ENCODE measurements at regions not wholly inside any gene's neighbourhood (a gene's known extent, or its start where the extent isn't known, plus 50 kb on each side); places are given as distances from the start of the nearest gene placed in this dataset.
"Not testable (repeated sequence)": the region's sequence is repeated elsewhere in the genome, so short reads cannot be mapped to it uniquely, and the experiment has no call there.

GRCh38 chr1:38493306-38493705 lies 366.3 kb downstream of the RRAGC start:
- TF ChIP-seq, protein P1, sequence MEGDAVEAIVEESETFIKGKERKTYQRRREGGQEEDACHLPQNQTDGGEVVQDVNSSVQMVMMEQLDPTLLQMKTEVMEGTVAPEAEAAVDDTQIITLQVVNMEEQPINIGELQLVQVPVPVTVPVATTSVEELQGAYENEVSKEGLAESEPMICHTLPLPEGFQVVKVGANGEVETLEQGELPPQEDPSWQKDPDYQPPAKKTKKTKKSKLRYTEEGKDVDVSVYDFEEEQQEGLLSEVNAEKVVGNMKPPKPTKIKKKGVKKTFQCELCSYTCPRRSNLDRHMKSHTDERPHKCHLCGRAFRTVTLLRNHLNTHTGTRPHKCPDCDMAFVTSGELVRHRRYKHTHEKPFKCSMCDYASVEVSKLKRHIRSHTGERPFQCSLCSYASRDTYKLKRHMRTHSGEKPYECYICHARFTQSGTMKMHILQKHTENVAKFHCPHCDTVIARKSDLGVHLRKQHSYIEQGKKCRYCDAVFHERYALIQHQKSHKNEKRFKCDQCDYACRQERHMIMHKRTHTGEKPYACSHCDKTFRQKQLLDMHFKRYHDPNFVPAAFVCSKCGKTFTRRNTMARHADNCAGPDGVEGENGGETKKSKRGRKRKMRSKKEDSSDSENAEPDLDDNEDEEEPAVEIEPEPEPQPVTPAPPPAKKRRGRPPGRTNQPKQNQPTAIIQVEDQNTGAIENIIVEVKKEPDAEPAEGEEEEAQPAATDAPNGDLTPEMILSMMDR (conservative IDR thresholded peaks at IDR 0.05; ENCODE audit: low read depth in 2 of 2), result not testable (repeated sequence)
- TF ChIP-seq, protein P2, sequence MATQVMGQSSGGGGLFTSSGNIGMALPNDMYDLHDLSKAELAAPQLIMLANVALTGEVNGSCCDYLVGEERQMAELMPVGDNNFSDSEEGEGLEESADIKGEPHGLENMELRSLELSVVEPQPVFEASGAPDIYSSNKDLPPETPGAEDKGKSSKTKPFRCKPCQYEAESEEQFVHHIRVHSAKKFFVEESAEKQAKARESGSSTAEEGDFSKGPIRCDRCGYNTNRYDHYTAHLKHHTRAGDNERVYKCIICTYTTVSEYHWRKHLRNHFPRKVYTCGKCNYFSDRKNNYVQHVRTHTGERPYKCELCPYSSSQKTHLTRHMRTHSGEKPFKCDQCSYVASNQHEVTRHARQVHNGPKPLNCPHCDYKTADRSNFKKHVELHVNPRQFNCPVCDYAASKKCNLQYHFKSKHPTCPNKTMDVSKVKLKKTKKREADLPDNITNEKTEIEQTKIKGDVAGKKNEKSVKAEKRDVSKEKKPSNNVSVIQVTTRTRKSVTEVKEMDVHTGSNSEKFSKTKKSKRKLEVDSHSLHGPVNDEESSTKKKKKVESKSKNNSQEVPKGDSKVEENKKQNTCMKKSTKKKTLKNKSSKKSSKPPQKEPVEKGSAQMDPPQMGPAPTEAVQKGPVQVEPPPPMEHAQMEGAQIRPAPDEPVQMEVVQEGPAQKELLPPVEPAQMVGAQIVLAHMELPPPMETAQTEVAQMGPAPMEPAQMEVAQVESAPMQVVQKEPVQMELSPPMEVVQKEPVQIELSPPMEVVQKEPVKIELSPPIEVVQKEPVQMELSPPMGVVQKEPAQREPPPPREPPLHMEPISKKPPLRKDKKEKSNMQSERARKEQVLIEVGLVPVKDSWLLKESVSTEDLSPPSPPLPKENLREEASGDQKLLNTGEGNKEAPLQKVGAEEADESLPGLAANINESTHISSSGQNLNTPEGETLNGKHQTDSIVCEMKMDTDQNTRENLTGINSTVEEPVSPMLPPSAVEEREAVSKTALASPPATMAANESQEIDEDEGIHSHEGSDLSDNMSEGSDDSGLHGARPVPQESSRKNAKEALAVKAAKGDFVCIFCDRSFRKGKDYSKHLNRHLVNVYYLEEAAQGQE (IDR thresholded peaks at IDR 0.05; ENCODE audit: unreplicated experiment), result not testable (repeated sequence)
- not testable (repeated sequence) for TF ChIP-seq ZNF114 (CRISPR knock-in tag; IDR thresholded peaks at IDR 0.05); EZH2 (IDR thresholded peaks at IDR 0.05; ENCODE audit: low read depth, unreplicated experiment)

All from GM23338 (cell line).